GM10248 (cell line): ENCODE measurements at regions not wholly inside any gene's neighbourhood (a gene's known extent, or its start where the extent isn't known, plus 50 kb on each side); places are given as distances from the start of the nearest gene placed in this dataset.

ENCODE experiments used
- CTCF ChIA-PET: fragments of 300-600 bp; sonication (Branson Sonifier 250); formaldehyde crosslinking; extraction: SDS; loops from one replicate; lab custom pipeline; 2021; ENCODE audit warnings: antibody characterized with exemption; lab: Yijun Ruan, JAX
- POLR2A ChIA-PET: fragments of 350-650 bp; sonication (Branson Sonifier 250); formaldehyde crosslinking; extraction: SDS; loops from one replicate; lab custom pipeline; 2020; ENCODE audit warnings: antibody characterized with exemption; lab: Yijun Ruan, JAX
- DNase-seq: peaks from one replicate; pipeline ENCODE4 v3.0.0; 2012; ENCODE audit errors: extremely low spot score
- TF ChIP-seq, protein P1 (sequence below): IDR thresholded peaks from 2 replicates; pipeline ENCODE4 v1.5.1; 2012; ENCODE audit warnings: mild to moderate bottlenecking, low read depth; ENCODE audit errors: extremely low read depth, missing control alignments, control extremely low read depth

DNA sequence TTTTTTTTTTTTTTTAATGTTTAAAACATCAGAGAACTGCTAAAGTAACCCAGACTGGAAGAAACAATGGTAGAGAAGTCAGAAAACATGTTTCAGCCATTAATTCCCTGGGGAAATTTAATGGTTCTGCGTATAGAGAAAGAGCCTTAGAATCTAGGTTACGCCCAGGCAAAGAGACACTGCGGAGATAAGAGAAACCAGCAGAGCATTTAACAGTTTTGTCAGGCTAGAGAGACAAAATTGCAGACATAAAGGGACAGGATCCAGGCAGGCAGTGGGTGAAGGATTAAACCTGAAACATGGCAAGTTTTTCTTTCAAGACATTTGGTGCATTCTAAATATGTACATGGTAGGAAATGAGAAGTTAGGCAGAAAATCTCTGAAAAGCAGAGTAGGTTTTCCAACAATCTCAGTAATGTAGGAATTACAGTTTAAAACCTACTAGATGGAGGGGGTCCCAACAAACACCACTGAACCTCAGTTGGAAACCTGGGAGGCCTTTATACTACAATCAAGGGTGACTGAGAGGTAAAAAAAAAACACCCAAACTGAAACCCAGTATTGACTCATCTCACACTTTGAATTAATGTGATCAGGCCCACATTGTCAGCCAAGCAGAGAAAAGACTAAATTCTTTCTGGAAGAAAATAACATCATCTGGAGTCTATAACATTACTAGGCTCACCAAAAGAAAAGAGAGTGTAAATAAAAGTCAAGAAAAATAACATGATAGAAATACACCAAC is 254.2 kb upstream of the NWD2 start:
- ChIA-PET CTCF (no interaction called here), POLR2A (no interaction called here)
- TF ChIP-seq, protein P1, sequence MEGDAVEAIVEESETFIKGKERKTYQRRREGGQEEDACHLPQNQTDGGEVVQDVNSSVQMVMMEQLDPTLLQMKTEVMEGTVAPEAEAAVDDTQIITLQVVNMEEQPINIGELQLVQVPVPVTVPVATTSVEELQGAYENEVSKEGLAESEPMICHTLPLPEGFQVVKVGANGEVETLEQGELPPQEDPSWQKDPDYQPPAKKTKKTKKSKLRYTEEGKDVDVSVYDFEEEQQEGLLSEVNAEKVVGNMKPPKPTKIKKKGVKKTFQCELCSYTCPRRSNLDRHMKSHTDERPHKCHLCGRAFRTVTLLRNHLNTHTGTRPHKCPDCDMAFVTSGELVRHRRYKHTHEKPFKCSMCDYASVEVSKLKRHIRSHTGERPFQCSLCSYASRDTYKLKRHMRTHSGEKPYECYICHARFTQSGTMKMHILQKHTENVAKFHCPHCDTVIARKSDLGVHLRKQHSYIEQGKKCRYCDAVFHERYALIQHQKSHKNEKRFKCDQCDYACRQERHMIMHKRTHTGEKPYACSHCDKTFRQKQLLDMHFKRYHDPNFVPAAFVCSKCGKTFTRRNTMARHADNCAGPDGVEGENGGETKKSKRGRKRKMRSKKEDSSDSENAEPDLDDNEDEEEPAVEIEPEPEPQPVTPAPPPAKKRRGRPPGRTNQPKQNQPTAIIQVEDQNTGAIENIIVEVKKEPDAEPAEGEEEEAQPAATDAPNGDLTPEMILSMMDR, result no peak
- no peak for DNase-seq

GRCh38 chr4:36997727-36998126 is 246.8 kb upstream of the NWD2 start:
- DNase-seq, result no peak
- TF ChIP-seq, protein P1, result no peak
- POLR2A ChIA-PET, result no interaction called here
- CTCF ChIA-PET, result interaction anchor here (1.1 kb wide), 1 partner anchor 16 kb away, joined by 3 read pairs; no protein-coding TSS in a partner anchor

GRCh38 chr4:37000281-37000680 is 244.3 kb upstream of the NWD2 start:
- POLR2A ChIA-PET, result no interaction called here
- CTCF ChIA-PET, result no interaction called here
- TF ChIP-seq, protein P1, result no peak

GRCh38 chr4:37001688-37002436 is 242.7 kb upstream of the NWD2 start:
- ChIA-PET POLR2A (no interaction called here), CTCF (no interaction called here)
- TF ChIP-seq, protein P1, result no peak
- no peak for DNase-seq

More at GRCh38 chr4:37000281-37000680, 244.3 kb upstream of the NWD2 start:
- no peak for DNase-seq

DNA sequence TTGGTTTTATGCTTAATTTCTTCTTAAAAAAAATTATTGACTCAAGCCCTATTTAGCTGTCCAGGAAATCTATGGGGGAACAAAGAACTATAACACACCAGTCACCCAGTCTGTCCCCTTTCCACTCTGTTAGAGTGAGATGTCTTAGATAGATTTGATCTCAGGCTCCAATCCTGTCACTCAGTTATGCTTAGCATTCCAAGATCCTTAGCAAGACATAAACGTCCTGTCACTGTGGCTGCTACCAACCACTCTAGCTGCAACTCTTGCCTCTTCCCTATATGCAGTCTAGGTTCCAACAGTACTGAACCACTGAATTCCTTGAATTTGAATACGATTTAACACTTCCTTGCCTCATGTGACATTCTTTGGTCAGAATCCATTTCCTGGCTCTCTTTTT is 241.9 kb upstream of the NWD2 start:
- CTCF ChIA-PET, result no interaction called here
- DNase-seq, result no peak
- TF ChIP-seq, protein P1, result no peak
- POLR2A ChIA-PET, result no interaction called here

- no peak for DNase-seq
- CTCF ChIA-PET, result interaction anchor here (1.4 kb wide), 1 partner anchor 29 kb away, joined by 3 read pairs; no protein-coding TSS in a partner anchor
- TF ChIP-seq, protein P1, result no peak
- POLR2A ChIA-PET, result no interaction called here
Measured at GRCh38 chr4:37008199-37008598, 236.3 kb upstream of the NWD2 start.
